ENCODE measurements at regions not wholly inside any gene's neighbourhood (a gene's known extent, or its start where the extent isn't known, plus 50 kb on each side); places are given as distances from the start of the nearest gene placed in this dataset.
"Not testable (repeated sequence)": the region's sequence is repeated elsewhere in the genome, so short reads cannot be mapped to it uniquely, and the experiment has no call there.

GRCh38 chr5:57642698-57643097 is 160.1 kb upstream of the ACTBL2 start:
- DNase-seq (ENCODE audit: insufficient read length, low spot score) (no peak), FAIRE-seq (no peak)
- no peak for TF ChIP-seq POLR2A (IDR thresholded peaks at IDR 0.05; ENCODE audit: low read depth, low read length)

DNA sequence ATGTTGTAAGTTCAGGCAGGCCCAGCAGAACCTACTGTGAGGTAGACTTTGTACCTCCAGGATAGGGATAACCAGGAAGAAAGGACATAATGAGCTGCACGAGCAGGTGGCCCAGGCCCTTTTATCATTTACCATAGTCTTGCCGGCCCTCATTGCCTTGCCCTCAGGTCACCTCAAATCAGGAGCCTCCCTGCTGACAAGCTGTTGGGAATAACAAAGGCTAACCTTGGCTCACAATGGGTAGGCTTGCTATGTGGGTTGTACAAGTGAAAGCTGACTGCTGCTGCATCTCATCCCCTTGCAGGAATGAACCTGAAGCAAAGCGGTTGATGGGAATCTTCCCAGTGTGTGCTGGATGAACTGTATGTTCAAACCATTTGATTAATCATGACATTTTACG is 159.5 kb upstream of the ACTBL2 start:
- no peak for DNase-seq (ENCODE audit: insufficient read length, low spot score)
- TF ChIP-seq POLR2A (IDR thresholded peaks at IDR 0.05; ENCODE audit: low read depth, low read length), result no peak
- FAIRE-seq, result no peak

GRCh38 chr5:57635146-57635777 is 152.7 kb upstream of the ACTBL2 start:
- no peak for DNase-seq (ENCODE audit: insufficient read length, low spot score)

DNA sequence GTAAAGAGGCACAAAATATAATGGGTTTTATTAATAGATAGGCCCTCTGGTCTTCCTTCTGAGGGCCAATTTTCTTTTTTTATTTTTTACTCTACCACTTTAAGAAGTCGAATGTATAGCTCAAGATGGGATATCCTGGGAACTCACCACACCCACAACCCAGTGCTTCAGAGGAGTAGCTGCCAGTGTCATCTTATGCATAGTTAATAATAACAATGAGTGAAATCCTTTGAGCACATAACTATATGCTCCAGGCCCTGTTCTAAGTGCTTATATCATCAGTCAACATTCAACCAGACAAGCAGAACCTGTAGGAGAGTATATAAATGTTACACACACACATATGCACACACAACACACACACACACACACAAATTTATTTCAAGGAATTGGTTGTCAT is 150.3 kb upstream of the ACTBL2 start:
- TF ChIP-seq POLR2A (IDR thresholded peaks at IDR 0.05; ENCODE audit: low read depth, low read length), result no peak
- FAIRE-seq (no peak), DNase-seq (ENCODE audit: insufficient read length, low spot score) (no peak)

More at GRCh38 chr5:57635146-57635777, 152.7 kb upstream of the ACTBL2 start:
- no peak for TF ChIP-seq POLR2A (IDR thresholded peaks at IDR 0.05; ENCODE audit: low read depth, low read length)
- FAIRE-seq, result no peak

DNA sequence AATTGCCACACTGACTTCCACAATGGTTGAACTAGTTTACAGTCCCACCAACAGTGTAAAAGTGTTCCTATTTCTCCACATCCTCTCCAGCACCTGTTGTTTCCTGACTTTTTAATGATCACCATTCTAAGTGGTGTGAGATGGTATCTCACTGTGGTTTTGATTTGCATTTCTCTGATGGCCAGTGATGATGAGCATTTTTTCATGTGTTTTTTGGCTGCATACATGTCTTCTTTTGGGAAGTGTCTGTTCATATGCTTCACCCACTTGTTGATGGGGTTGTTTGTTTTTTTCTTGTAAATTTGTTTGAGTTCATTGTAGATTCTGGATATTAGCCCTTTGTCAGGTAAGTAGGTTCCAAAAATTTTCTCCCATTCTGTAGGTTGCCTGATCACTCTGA is 148.5 kb upstream of the ACTBL2 start:
- FAIRE-seq; DNase-seq (ENCODE audit: insufficient read length, low spot score): not testable (repeated sequence)

DNA sequence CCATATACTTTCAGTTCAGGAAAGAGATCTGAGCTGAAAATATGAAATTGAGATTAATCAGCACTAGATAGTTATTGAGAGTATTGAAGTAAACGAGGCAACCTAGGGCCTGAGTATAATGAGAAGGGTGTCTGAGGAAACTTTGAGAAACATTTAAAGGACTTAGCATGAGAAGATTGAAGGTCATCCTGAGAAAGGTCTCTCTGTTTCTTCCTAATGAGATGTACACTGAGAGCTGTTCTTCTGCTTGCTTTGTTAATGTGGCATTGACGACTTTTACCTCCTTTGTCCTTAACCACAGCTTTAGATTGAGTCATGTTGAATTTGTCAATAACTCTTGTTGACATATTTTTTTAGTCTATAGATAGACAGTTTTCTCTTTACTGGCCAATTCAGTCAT is 145.1 kb upstream of the ACTBL2 start:
- FAIRE-seq (no peak), DNase-seq (ENCODE audit: insufficient read length, low spot score) (no peak)
- no peak for TF ChIP-seq POLR2A (IDR thresholded peaks at IDR 0.05; ENCODE audit: low read depth, low read length)

GRCh38 chr5:57626703-57627102 is 144.1 kb upstream of the ACTBL2 start:
- DNase-seq (ENCODE audit: insufficient read length, low spot score) (no peak), FAIRE-seq (no peak)

GRCh38 chr5:57621624-57622023 is 139.0 kb upstream of the ACTBL2 start:
- TF ChIP-seq POLR2A (IDR thresholded peaks at IDR 0.05; ENCODE audit: low read depth, low read length), result no peak
- no peak for DNase-seq (ENCODE audit: insufficient read length, low spot score)
- no peak for FAIRE-seq

More at GRCh38 chr5:57626703-57627102, 144.1 kb upstream of the ACTBL2 start:
- TF ChIP-seq POLR2A (IDR thresholded peaks at IDR 0.05; ENCODE audit: low read depth, low read length), result no peak

- no peak for TF ChIP-seq POLR2A (IDR thresholded peaks at IDR 0.05; ENCODE audit: low read depth, low read length)
- no peak for FAIRE-seq
- no peak for DNase-seq (ENCODE audit: insufficient read length, low spot score)
These were observed 136.3 kb upstream of the ACTBL2 start for GRCh38 chr5:57618767-57619381.

DNA sequence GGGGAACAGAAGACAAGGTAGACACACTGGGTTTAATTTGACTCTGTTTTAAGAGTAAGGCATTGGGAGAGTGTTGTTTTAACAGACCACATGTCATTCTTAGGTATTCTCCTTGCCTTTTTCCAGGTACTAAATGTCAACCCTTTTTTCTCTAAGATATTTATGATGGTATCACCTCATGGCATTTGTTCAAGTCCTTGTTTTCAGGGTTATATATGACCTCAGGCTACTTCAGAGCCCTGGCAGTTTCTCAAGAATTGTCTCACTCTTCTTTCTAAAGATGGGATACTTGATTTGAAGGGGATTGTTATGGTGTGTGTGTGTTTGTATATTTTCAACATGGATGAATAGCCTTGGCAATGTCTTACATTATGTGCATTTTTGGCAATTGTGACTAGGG is 131.1 kb upstream of the ACTBL2 start:
- no peak for TF ChIP-seq POLR2A (IDR thresholded peaks at IDR 0.05; ENCODE audit: low read depth, low read length)
- DNase-seq (ENCODE audit: insufficient read length, low spot score), result no peak
- FAIRE-seq, result no peak

DNA sequence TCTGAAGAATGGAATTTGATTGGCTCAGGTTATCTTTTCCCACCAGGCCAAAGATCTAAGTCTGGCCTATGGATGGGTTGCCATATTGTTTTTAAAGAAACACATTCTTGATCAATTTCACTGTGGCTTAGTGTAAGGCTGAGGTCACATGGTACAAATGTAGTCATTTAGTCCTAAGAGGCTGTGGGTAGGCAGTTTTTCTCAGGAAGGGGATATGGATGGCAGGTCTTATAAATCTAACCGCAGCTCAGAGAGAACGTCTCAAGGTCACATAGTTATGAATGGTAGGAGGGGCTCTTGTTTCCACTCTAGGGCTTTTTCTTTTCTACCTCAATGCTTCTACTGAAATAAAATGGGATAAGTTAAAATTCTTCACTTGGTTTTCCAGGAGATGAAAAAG is 128.6 kb upstream of the ACTBL2 start:
- no peak for FAIRE-seq
- no peak for DNase-seq (ENCODE audit: insufficient read length, low spot score)
- TF ChIP-seq POLR2A (IDR thresholded peaks at IDR 0.05; ENCODE audit: low read depth, low read length), result no peak

- no peak for DNase-seq (ENCODE audit: insufficient read length, low spot score)
- FAIRE-seq, result no peak
- TF ChIP-seq POLR2A (IDR thresholded peaks at IDR 0.05; ENCODE audit: low read depth, low read length), result no peak
These were observed 125.9 kb upstream of the ACTBL2 start for GRCh38 chr5:57608542-57608941.

DNA sequence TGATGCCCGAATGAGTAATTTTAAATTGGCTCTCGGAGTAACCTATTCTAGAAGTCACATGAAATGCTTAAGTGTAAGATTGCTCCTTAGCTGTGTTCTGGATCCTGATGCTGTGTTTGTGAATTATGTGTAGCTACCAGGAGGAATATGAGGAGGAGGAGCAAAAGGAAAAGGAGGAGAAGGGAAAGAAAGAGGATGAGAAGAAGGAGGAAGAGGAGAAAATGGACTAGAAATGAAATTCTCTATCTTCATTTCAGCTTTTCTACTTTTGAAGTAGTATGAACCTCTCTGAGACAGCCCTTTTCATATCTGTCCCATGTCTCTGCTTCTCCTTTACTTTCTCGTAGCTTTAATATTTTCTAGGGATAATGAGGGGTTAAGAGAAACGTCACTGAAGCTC is 119.4 kb upstream of the ACTBL2 start:
- DNase-seq (ENCODE audit: insufficient read length, low spot score) (no peak), FAIRE-seq (no peak)
- TF ChIP-seq POLR2A (IDR thresholded peaks at IDR 0.05; ENCODE audit: low read depth, low read length), result no peak

GRCh38 chr5:57600321-57600720 is 117.7 kb upstream of the ACTBL2 start:
- no peak for FAIRE-seq
- DNase-seq (ENCODE audit: insufficient read length, low spot score), result no peak
- no peak for TF ChIP-seq POLR2A (IDR thresholded peaks at IDR 0.05; ENCODE audit: low read depth, low read length)

DNA sequence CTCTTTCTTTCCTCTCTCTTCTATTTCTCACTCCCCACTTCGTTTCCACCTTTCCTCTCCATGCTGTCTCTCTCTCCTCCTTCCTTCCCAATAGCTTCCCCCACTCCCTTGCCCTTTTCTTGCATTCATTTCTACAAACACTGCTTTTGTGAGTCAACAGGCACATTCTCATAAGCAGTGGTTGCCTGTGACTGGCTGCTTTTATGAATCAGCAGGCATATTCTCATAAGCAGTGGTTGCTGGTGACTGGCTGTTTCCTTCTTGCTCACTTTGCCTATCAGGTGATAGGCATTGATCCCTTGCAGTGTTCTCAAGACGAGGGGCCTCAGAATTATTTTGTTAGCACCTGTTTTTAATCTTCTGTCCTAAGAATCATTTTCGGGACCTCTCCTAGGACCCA is 116.1 kb upstream of the ACTBL2 start:
- TF ChIP-seq POLR2A (IDR thresholded peaks at IDR 0.05; ENCODE audit: low read depth, low read length), result no peak
- DNase-seq (ENCODE audit: insufficient read length, low spot score) (peak; percentile 69), FAIRE-seq (peak; percentile 97)
